Epithelial cell of proximal tubule (primary cell): ENCODE measurements at regions not wholly inside any gene's neighbourhood (a gene's known extent, or its start where the extent isn't known, plus 50 kb on each side); places are given as distances from the start of the nearest gene placed in this dataset.

Experiments used
- DNase-seq: peaks from one replicate; pipeline ENCODE4 v3.0.0-alpha.2; 2011; ENCODE audit warnings: low read depth
- H3K4me3 ChIP-seq: 2 replicates; pipeline ENCODE4 v1.5.1; 2011; ENCODE audit warnings: low read depth, mild to moderate bottlenecking, low read length
- CTCF ChIP-seq: conservative IDR thresholded peaks from 2 replicates; pipeline ENCODE4 v1.5.1; 2012; ENCODE audit warnings: low read depth, mild to moderate bottlenecking, low read length

GRCh38 chr11:24386546-24387397 lies 110.1 kb upstream of the LUZP2 start:
- TF ChIP-seq CTCF: peak; percentile 58
- H3K4me3 ChIP-seq: no peak overlapping the region
- no peak for DNase-seq

- H3K4me3 ChIP-seq: no peak overlapping the region
- no peak for TF ChIP-seq CTCF
- DNase-seq: no peak
Measured at GRCh38 chr11:24389575-24389974, 107.3 kb upstream of the LUZP2 start.

GRCh38 chr11:24390016-24390415 lies 106.8 kb upstream of the LUZP2 start:
- DNase-seq: no peak
- no peak for TF ChIP-seq CTCF
- no peak overlapping the region for H3K4me3 ChIP-seq

GRCh38 chr11:24390762-24391161 lies 106.1 kb upstream of the LUZP2 start:
- no peak for DNase-seq
- no peak overlapping the region for H3K4me3 ChIP-seq
- no peak for TF ChIP-seq CTCF

GRCh38 chr11:24391167-24391566 lies 105.7 kb upstream of the LUZP2 start:
- peak; percentile 10 for DNase-seq
- no peak overlapping the region for H3K4me3 ChIP-seq
- no peak for TF ChIP-seq CTCF

- no peak for TF ChIP-seq CTCF
- DNase-seq: no peak
- H3K4me3 ChIP-seq: no peak overlapping the region
Measured at GRCh38 chr11:24400059-24400665, 96.7 kb upstream of the LUZP2 start.
